ENCODE measurements at regions not wholly inside any gene's neighbourhood (a gene's known extent, or its start where the extent isn't known, plus 50 kb on each side); places are given as distances from the start of the nearest gene placed in this dataset.

GRCh38 chr11:96905663-96906062 lies 515.9 kb downstream of the JRKL start:
- peaks cover 21% of the 10 kb centered on the region for H3K4me1 Mint-ChIP-seq
- Histone ChIP-seq H3F3A (ENCODE audit: low read depth) (no peaks in the 10 kb centered on the region), H4K20me1 (ENCODE audit: low read depth) (no peaks in the 10 kb centered on the region), H2AFZ (replicated peaks) (no peak overlapping the region), H3K79me2 (ENCODE audit: low read depth) (no peaks in the 10 kb centered on the region), H3K4me3 (no peak overlapping the region), H3K36me3 (no peaks in the 10 kb centered on the region), H3K9ac (no peak overlapping the region), H3K4me2 (no peak overlapping the region), H3K9me3 (ENCODE audit: low read depth) (no peaks in the 10 kb centered on the region), H3K4me1 (no peaks in the 10 kb centered on the region), H3K27ac (no peak overlapping the region), H3K27me3 (no peaks in the 10 kb centered on the region)
- DNase-seq (ENCODE audit: low spot score), result no peak
- peaks cover 2% of the 10 kb centered on the region for H3K9me3 Mint-ChIP-seq
- H3K36me3 Mint-ChIP-seq, result no peaks in the 10 kb centered on the region
- no peak overlapping the region for H3K27ac Mint-ChIP-seq
- no peak for TF ChIP-seq CTCF (IDR thresholded peaks at IDR 0.05)
- no peak for TF ChIP-seq EZH2phosphoT487 (IDR thresholded peaks at IDR 0.05)
- no peak for TF ChIP-seq EZH2 (IDR thresholded peaks at IDR 0.05)
- H3K4me3 Mint-ChIP-seq, result no peak overlapping the region
- no peaks in the 10 kb centered on the region for H3K27me3 Mint-ChIP-seq (ENCODE audit: insufficient read depth, low read depth)

GRCh38 chr11:96906476-96906875 lies 516.7 kb downstream of the JRKL start:
- Histone ChIP-seq H3K36me3 (no peaks in the 10 kb centered on the region), H3K9me3 (ENCODE audit: low read depth) (no peaks in the 10 kb centered on the region), H3K4me3 (no peak overlapping the region), H3K27me3 (no peaks in the 10 kb centered on the region), H2AFZ (replicated peaks) (no peak overlapping the region), H3K27ac (no peak overlapping the region), H3K9ac (no peak overlapping the region), H3K79me2 (ENCODE audit: low read depth) (no peaks in the 10 kb centered on the region), H3K4me1 (no peaks in the 10 kb centered on the region), H3K4me2 (no peak overlapping the region), H4K20me1 (ENCODE audit: low read depth) (no peaks in the 10 kb centered on the region), H3F3A (ENCODE audit: low read depth) (no peaks in the 10 kb centered on the region)
- DNase-seq (ENCODE audit: low spot score), result no peak
- Mint-ChIP-seq H3K9me3 (peaks cover 6% of the 10 kb centered on the region), H3K4me3 (no peak overlapping the region), H3K27me3 (ENCODE audit: insufficient read depth, low read depth) (no peaks in the 10 kb centered on the region), H3K36me3 (no peaks in the 10 kb centered on the region), H3K4me1 (peaks cover 21% of the 10 kb centered on the region), H3K27ac (no peak overlapping the region)
- TF ChIP-seq EZH2 (IDR thresholded peaks at IDR 0.05), result no peak

- no peaks in the 10 kb centered on the region for H3K4me1 ChIP-seq
- Mint-ChIP-seq H3K36me3 (no peaks in the 10 kb centered on the region), H3K9me3 (no peaks in the 10 kb centered on the region), H3K4me3 (no peak overlapping the region), H3K4me1 (no peaks in the 10 kb centered on the region), H3K27ac (no peak overlapping the region), H3K27me3 (ENCODE audit: insufficient read depth, low read depth) (no peaks in the 10 kb centered on the region)
- no peak overlapping the region for H3K9ac ChIP-seq
- H3F3A ChIP-seq (ENCODE audit: low read depth), result no peaks in the 10 kb centered on the region
- no peak overlapping the region for H2AFZ ChIP-seq (replicated peaks)
- no peak for TF ChIP-seq CTCF (IDR thresholded peaks at IDR 0.05)
- TF ChIP-seq EZH2 (IDR thresholded peaks at IDR 0.05), result no peak
- TF ChIP-seq EZH2phosphoT487 (IDR thresholded peaks at IDR 0.05), result no peak
- no peak overlapping the region for H3K4me2 ChIP-seq
- no peaks in the 10 kb centered on the region for H3K36me3 ChIP-seq
- no peaks in the 10 kb centered on the region for H3K27me3 ChIP-seq
- no peaks in the 10 kb centered on the region for H4K20me1 ChIP-seq (ENCODE audit: low read depth)
- H3K27ac ChIP-seq, result no peak overlapping the region
- H3K9me3 ChIP-seq (ENCODE audit: low read depth), result no peaks in the 10 kb centered on the region
- DNase-seq (ENCODE audit: low spot score), result no peak
- no peaks in the 10 kb centered on the region for H3K79me2 ChIP-seq (ENCODE audit: low read depth)
- no peak overlapping the region for H3K4me3 ChIP-seq
These were observed 536.0 kb downstream of the JRKL start for GRCh38 chr11:96925862-96926261.

- H3K27ac Mint-ChIP-seq, result no peak overlapping the region
- Histone ChIP-seq H2AFZ (replicated peaks) (no peak overlapping the region), H4K20me1 (ENCODE audit: low read depth) (no peaks in the 10 kb centered on the region), H3K9me3 (ENCODE audit: low read depth) (no peaks in the 10 kb centered on the region), H3K4me3 (no peak overlapping the region), H3K79me2 (ENCODE audit: low read depth) (no peaks in the 10 kb centered on the region), H3K9ac (no peak overlapping the region), H3K4me2 (no peak overlapping the region), H3K27ac (no peak overlapping the region), H3F3A (ENCODE audit: low read depth) (no peaks in the 10 kb centered on the region), H3K4me1 (no peaks in the 10 kb centered on the region), H3K36me3 (no peaks in the 10 kb centered on the region), H3K27me3 (no peaks in the 10 kb centered on the region)
- no peak overlapping the region for H3K4me3 Mint-ChIP-seq
- H3K9me3 Mint-ChIP-seq, result no peaks in the 10 kb centered on the region
- DNase-seq (ENCODE audit: low spot score), result no peak
- no peaks in the 10 kb centered on the region for H3K27me3 Mint-ChIP-seq (ENCODE audit: insufficient read depth, low read depth)
- no peaks in the 10 kb centered on the region for H3K36me3 Mint-ChIP-seq
- TF ChIP-seq EZH2phosphoT487 (IDR thresholded peaks at IDR 0.05) (no peak), EZH2 (IDR thresholded peaks at IDR 0.05) (no peak), CTCF (IDR thresholded peaks at IDR 0.05) (no peak)
- H3K4me1 Mint-ChIP-seq, result no peaks in the 10 kb centered on the region
These were observed 550.4 kb downstream of the JRKL start for GRCh38 chr11:96940227-96940626.
